ENCODE measurements at regions not wholly inside any gene's neighbourhood (a gene's known extent, or its start where the extent isn't known, plus 50 kb on each side); places are given as distances from the start of the nearest gene placed in this dataset.
"Not testable (repeated sequence)": the region's sequence is repeated elsewhere in the genome, so short reads cannot be mapped to it uniquely, and the experiment has no call there.

DNA sequence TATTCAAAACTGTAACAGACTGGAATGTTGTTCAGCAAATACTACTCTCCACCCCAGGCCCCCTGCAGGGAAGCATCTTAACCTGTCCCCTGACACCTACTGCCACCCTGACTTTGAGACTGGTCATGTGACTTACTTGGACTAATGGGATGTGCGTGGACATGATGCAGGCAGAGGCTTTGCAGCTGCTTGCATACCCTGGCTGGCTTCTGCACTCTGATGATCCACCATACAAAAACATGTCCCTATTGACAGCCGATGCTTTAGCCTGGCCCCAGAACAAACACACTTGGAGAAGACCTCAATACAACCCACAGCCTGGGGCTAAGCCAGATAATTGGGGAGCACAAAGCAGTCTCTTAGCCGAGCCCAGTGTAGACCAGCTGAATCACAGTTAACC lies 180.5 kb downstream of the ATP6V0E2 start:
- not testable (repeated sequence) for TF ChIP-seq YY1 (IDR thresholded peaks at IDR 0.05; ENCODE audit: low read depth, low read length); NR2C2 (IDR thresholded peaks at IDR 0.05; ENCODE audit: borderline replicate concordance, control insufficient read depth, insufficient read length, low read depth); ZNF274 (IDR thresholded peaks at IDR 0.05; ENCODE audit: insufficient read depth, insufficient read length); EP300 (IDR thresholded peaks at IDR 0.05; ENCODE audit: borderline replicate concordance in 1 of 2, control insufficient read depth in 1 of 2, low read depth in 2 of 2, low read length in 2 of 2); USF2 (IDR thresholded peaks at IDR 0.05; ENCODE audit: borderline replicate concordance, low read depth, low read length)
- TF ChIP-seq, protein P1, sequence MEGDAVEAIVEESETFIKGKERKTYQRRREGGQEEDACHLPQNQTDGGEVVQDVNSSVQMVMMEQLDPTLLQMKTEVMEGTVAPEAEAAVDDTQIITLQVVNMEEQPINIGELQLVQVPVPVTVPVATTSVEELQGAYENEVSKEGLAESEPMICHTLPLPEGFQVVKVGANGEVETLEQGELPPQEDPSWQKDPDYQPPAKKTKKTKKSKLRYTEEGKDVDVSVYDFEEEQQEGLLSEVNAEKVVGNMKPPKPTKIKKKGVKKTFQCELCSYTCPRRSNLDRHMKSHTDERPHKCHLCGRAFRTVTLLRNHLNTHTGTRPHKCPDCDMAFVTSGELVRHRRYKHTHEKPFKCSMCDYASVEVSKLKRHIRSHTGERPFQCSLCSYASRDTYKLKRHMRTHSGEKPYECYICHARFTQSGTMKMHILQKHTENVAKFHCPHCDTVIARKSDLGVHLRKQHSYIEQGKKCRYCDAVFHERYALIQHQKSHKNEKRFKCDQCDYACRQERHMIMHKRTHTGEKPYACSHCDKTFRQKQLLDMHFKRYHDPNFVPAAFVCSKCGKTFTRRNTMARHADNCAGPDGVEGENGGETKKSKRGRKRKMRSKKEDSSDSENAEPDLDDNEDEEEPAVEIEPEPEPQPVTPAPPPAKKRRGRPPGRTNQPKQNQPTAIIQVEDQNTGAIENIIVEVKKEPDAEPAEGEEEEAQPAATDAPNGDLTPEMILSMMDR (IDR thresholded peaks at IDR 0.05 in 2 of 3, conservative IDR thresholded peaks at IDR 0.05 in 1 of 3; ENCODE audit: control insufficient read depth in 2 of 3, extremely low read depth in 1 of 3, insufficient read depth in 1 of 3, low read depth in 3 of 3, low read length in 3 of 3): not testable (repeated sequence)
- TF ChIP-seq, protein P2, sequence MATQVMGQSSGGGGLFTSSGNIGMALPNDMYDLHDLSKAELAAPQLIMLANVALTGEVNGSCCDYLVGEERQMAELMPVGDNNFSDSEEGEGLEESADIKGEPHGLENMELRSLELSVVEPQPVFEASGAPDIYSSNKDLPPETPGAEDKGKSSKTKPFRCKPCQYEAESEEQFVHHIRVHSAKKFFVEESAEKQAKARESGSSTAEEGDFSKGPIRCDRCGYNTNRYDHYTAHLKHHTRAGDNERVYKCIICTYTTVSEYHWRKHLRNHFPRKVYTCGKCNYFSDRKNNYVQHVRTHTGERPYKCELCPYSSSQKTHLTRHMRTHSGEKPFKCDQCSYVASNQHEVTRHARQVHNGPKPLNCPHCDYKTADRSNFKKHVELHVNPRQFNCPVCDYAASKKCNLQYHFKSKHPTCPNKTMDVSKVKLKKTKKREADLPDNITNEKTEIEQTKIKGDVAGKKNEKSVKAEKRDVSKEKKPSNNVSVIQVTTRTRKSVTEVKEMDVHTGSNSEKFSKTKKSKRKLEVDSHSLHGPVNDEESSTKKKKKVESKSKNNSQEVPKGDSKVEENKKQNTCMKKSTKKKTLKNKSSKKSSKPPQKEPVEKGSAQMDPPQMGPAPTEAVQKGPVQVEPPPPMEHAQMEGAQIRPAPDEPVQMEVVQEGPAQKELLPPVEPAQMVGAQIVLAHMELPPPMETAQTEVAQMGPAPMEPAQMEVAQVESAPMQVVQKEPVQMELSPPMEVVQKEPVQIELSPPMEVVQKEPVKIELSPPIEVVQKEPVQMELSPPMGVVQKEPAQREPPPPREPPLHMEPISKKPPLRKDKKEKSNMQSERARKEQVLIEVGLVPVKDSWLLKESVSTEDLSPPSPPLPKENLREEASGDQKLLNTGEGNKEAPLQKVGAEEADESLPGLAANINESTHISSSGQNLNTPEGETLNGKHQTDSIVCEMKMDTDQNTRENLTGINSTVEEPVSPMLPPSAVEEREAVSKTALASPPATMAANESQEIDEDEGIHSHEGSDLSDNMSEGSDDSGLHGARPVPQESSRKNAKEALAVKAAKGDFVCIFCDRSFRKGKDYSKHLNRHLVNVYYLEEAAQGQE (IDR thresholded peaks at IDR 0.05; ENCODE audit: low read depth, low read length): not testable (repeated sequence)
